Thoracic aorta (tissue), 2 donors: ENCODE measurements at regions not wholly inside any gene's neighbourhood (a gene's known extent, or its start where the extent isn't known, plus 50 kb on each side); places are given as distances from the start of the nearest gene placed in this dataset.

Experiments used
- ATAC-seq: fragments of 150-250 bp; one replicate; pipeline ENCODE4 v1.8.0; 2017; ENCODE audit warnings: low read depth; ENCODE audit not compliant: insufficient number of reproducible peaks, low FRiP score
- DNase-seq: peaks from one replicate; pipeline ENCODE4 v3.0.0-alpha.2; 2020; ENCODE audit warnings: low spot score
- H3K27ac ChIP-seq, 2 donors: fragments of 200-600 bp; sonication (generic); 1 replicate in 1 of 2; 2 replicates in 1 of 2; pipeline ENCODE4 v1.5.1; 2016; ENCODE audit warnings: mild to moderate bottlenecking in 2 of 2, moderate library complexity in 2 of 2
- H3K27me3 ChIP-seq: fragments of 200-600 bp; sonication (generic); replicated peaks from 2 replicates; pipeline ENCODE4 v1.6.0; 2016; ENCODE audit warnings: mild to moderate bottlenecking; ENCODE audit not compliant: insufficient read depth
- H3K36me3 ChIP-seq: fragments of 200-600 bp; sonication (generic); one replicate; pipeline ENCODE4 v1.5.1; 2016
- H3K4me1 ChIP-seq, 2 donors: fragments of 200-600 bp; sonication (generic); 1 replicate in 1 of 2; 2 replicates in 1 of 2; pipeline versions ENCODE4 v1.5.1 to v1.6.0; 2016; ENCODE audit warnings: low read depth in 2 of 2, mild to moderate bottlenecking in 1 of 2; ENCODE audit not compliant: control insufficient read depth in 1 of 2
- H3K4me3 ChIP-seq: fragments of 200-600 bp; sonication (generic); 2 replicates; pipeline ENCODE4 v1.5.1; 2016; ENCODE audit warnings: mild to moderate bottlenecking
- H3K9me3 ChIP-seq: fragments of 200-600 bp; sonication (generic); 2 replicates; pipeline ENCODE4 v1.5.1; 2016
- CTCF ChIP-seq: fragments of 200-600 bp; sonication (generic); IDR thresholded peaks from one replicate; pipeline ENCODE4 v1.5.1; 2019; ENCODE audit warnings: antibody characterized with exemption

- ATAC-seq (no peak), DNase-seq (no peak)
Observed at GRCh38 chr1:29478151-29478791, 241.9 kb downstream of the PTPRU start.

GRCh38 chr1:29475326-29475725, 239.0 kb downstream of the PTPRU start:
- no peaks in the 10 kb centered on the region for H3K4me1 ChIP-seq
- DNase-seq, result no peak

More at GRCh38 chr1:29478151-29478791, 241.9 kb downstream of the PTPRU start:
- no peak overlapping the region for H3K27ac ChIP-seq
- no peaks in the 10 kb centered on the region for H3K4me1 ChIP-seq
- no peak for TF ChIP-seq CTCF
- H3K36me3 ChIP-seq, result no peaks in the 10 kb centered on the region
- no peak overlapping the region for H3K4me3 ChIP-seq
- no peaks in the 10 kb centered on the region for H3K27me3 ChIP-seq
- H3K9me3 ChIP-seq, result no peaks in the 10 kb centered on the region

GRCh38 chr1:29474274-29475244, 238.2 kb downstream of the PTPRU start:
- TF ChIP-seq CTCF, result no peak
- no peak overlapping the region for H3K4me3 ChIP-seq
- H3K27me3 ChIP-seq, result no peaks in the 10 kb centered on the region
- ATAC-seq (no peak), DNase-seq (no peak)
- H3K27ac ChIP-seq, result no peak overlapping the region
- no peaks in the 10 kb centered on the region for H3K4me1 ChIP-seq
- H3K36me3 ChIP-seq, result no peaks in the 10 kb centered on the region
- no peaks in the 10 kb centered on the region for H3K9me3 ChIP-seq

More at GRCh38 chr1:29475326-29475725, 239.0 kb downstream of the PTPRU start:
- Histone ChIP-seq H3K4me3 (no peak overlapping the region), H3K36me3 (no peaks in the 10 kb centered on the region), H3K27ac (no peak overlapping the region), H3K9me3 (no peaks in the 10 kb centered on the region), H3K27me3 (no peaks in the 10 kb centered on the region)
- TF ChIP-seq CTCF, result no peak
- no peak for ATAC-seq

- H3K27me3 ChIP-seq, result no peaks in the 10 kb centered on the region
- H3K4me3 ChIP-seq, result no peak overlapping the region
- no peaks in the 10 kb centered on the region for H3K36me3 ChIP-seq
- H3K9me3 ChIP-seq, result no peaks in the 10 kb centered on the region
- no peak for ATAC-seq
- H3K27ac ChIP-seq, result no peak overlapping the region
- H3K4me1 ChIP-seq, result no peaks in the 10 kb centered on the region
- TF ChIP-seq CTCF, result no peak
- DNase-seq, result no peak
Observed at GRCh38 chr1:29473161-29473855, 237.0 kb downstream of the PTPRU start.
